IPS-15b (cell line): ENCODE measurements at regions not wholly inside any gene's neighbourhood (a gene's known extent, or its start where the extent isn't known, plus 50 kb on each side); places are given as distances from the start of the nearest gene placed in this dataset.

Source experiments
- H3K27me3 ChIP-seq: one replicate; pipeline ENCODE4 v1.6.1; 2013; ENCODE audit warnings: low read length; ENCODE audit not compliant: control insufficient read depth, insufficient read depth
- H3K36me3 ChIP-seq: one replicate; pipeline ENCODE4 v1.6.1; 2013; ENCODE audit warnings: low read length; ENCODE audit not compliant: control insufficient read depth, insufficient read depth
- H3K4me1 ChIP-seq: one replicate; pipeline ENCODE4 v1.6.1; 2013; ENCODE audit warnings: mild to moderate bottlenecking, low read length; ENCODE audit not compliant: control insufficient read depth, insufficient read depth
- H3K4me3 ChIP-seq: one replicate; pipeline ENCODE4 v1.5.1; 2013; ENCODE audit warnings: low read depth, low read length
- H3K9ac ChIP-seq: one replicate; pipeline ENCODE4 v1.6.1; 2013; ENCODE audit warnings: low read depth, mild to moderate bottlenecking, low read length
- H3K9me3 ChIP-seq: one replicate; pipeline ENCODE4 v1.6.1; 2013; ENCODE audit warnings: mild to moderate bottlenecking, low read length; ENCODE audit not compliant: control insufficient read depth, insufficient read depth

GRCh38 chr2:145674705-145675104 is 1154.8 kb upstream of the ZEB2 start:
- no peaks in the 10 kb centered on the region for H3K27me3 ChIP-seq
- H3K9ac ChIP-seq, result no peak overlapping the region
- H3K36me3 ChIP-seq, result no peaks in the 10 kb centered on the region
- H3K9me3 ChIP-seq, result no peaks in the 10 kb centered on the region
- H3K4me1 ChIP-seq, result no peaks in the 10 kb centered on the region
- H3K4me3 ChIP-seq, result no peak overlapping the region

DNA sequence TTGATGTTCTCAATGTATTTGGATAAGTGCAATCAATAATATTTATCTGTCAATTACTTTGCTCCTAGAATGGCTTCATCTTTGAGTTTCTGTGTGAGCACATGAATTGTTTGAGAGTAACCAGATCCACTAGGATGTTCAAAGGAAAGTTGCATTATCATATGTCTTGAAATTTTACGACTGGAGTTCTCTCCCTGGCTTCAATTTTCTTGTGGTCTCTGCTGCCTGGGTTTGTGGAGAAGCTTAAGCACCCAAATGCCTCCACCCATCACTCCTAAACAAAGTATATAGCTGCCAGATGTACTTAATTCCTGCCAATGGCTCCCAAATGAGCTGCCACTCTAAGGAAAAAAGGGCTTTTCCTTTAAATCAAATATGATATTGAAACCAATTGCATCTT is 1149.4 kb upstream of the ZEB2 start:
- Histone ChIP-seq H3K36me3 (no peaks in the 10 kb centered on the region), H3K4me1 (no peaks in the 10 kb centered on the region), H3K4me3 (no peak overlapping the region), H3K27me3 (no peaks in the 10 kb centered on the region), H3K9me3 (no peaks in the 10 kb centered on the region), H3K9ac (no peak overlapping the region)

DNA sequence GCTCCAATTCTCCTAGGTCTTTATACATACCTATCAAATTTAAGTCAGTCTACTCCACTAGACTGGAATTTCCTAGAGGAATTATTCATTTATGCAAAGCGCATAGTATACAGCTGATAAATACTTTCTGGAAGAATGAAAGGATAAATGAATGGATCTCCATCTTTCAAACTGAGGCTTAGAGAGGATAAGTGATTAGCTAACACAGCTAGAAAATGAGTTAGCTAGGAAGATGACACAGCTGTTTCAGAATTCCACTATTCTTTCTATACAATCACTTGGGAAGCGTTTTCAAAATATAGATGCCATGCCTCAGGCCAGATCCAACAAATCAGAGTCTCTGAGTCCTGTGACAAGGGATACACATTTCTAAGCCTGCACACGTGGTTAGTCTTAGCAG is 1146.6 kb upstream of the ZEB2 start:
- Histone ChIP-seq H3K9ac (no peak overlapping the region), H3K9me3 (no peaks in the 10 kb centered on the region), H3K36me3 (no peaks in the 10 kb centered on the region), H3K4me1 (no peaks in the 10 kb centered on the region), H3K27me3 (no peaks in the 10 kb centered on the region), H3K4me3 (no peak overlapping the region)

DNA sequence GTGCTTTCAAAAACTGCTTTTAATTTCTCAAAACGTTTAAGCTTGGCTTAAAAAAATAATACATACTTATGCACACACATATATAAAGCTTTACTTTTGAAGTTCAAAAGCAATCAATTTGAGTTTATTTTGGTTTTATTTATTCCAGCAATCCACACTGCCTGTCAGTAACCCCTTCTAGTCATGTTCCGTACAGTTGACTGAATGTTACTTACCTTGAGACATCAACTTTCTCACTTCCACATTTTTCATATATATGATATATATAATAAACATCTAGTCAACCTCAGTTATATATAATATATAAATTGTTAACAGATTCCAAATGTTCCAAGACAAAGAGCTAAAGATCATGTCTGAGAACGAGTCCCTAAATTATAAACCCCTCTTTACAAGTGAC is 1137.3 kb upstream of the ZEB2 start:
- Histone ChIP-seq H3K9me3 (no peaks in the 10 kb centered on the region), H3K36me3 (no peaks in the 10 kb centered on the region), H3K4me1 (no peaks in the 10 kb centered on the region), H3K9ac (no peak overlapping the region), H3K4me3 (no peak overlapping the region), H3K27me3 (no peaks in the 10 kb centered on the region)

DNA sequence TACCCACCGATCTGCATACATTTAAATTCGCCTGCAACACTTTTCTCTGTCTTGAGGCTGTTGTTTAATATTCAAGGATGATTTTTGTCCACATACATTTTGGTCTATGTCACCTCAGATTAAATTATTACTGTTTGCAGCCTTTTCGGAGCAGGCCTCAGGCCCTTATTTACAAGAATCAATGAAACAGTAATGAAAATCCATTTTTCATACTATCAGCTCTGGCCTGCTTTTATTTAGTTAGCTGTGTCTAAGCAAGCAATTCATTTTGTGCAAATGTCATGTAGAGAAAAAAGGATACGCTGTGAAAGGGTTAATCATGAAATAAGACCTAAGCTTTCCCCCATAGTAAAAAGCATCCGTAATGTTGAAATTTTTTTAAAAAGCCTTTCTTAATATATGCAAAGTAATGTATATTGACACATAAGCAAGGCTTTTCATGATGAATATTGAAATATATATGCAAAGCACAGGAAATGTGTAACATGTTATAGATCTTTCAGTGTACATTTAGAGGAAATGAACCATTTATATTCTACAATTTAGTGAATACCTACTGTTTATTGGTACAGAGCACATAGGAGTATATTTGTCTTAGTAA is 1135.3 kb upstream of the ZEB2 start:
- Histone ChIP-seq H3K36me3 (no peaks in the 10 kb centered on the region), H3K27me3 (no peaks in the 10 kb centered on the region), H3K9ac (no peak overlapping the region), H3K4me3 (no peak overlapping the region), H3K9me3 (no peaks in the 10 kb centered on the region), H3K4me1 (no peaks in the 10 kb centered on the region)

- Histone ChIP-seq H3K9me3 (no peaks in the 10 kb centered on the region), H3K36me3 (no peaks in the 10 kb centered on the region), H3K27me3 (no peaks in the 10 kb centered on the region), H3K9ac (no peak overlapping the region), H3K4me3 (no peak overlapping the region), H3K4me1 (no peaks in the 10 kb centered on the region)
These were observed 1134.8 kb upstream of the ZEB2 start for GRCh38 chr2:145654746-145655145.

DNA sequence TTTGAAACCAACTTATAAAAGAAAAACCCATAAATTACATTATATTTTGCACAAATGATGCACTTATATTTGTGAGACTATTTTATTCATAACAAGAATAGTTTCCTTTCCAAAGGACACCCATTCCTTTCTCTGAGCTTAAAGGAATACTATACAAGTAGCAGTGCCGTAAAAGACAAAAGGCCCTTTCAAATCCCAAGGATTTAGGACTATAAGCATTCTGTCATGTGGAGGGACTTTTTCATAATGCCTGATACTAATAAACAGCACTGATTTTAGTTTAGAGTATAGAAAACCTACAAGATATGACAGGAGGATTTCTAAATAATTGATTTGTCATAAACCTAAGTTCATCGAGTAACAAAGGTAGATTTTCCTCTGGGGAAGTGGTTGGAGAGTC is 1134.2 kb upstream of the ZEB2 start:
- Histone ChIP-seq H3K36me3 (no peaks in the 10 kb centered on the region), H3K9ac (no peak overlapping the region), H3K27me3 (no peaks in the 10 kb centered on the region), H3K4me3 (no peak overlapping the region), H3K4me1 (no peaks in the 10 kb centered on the region), H3K9me3 (no peaks in the 10 kb centered on the region)

GRCh38 chr2:145653553-145653952 is 1133.6 kb upstream of the ZEB2 start:
- H3K4me1 ChIP-seq, result no peaks in the 10 kb centered on the region
- H3K9me3 ChIP-seq, result no peaks in the 10 kb centered on the region

DNA sequence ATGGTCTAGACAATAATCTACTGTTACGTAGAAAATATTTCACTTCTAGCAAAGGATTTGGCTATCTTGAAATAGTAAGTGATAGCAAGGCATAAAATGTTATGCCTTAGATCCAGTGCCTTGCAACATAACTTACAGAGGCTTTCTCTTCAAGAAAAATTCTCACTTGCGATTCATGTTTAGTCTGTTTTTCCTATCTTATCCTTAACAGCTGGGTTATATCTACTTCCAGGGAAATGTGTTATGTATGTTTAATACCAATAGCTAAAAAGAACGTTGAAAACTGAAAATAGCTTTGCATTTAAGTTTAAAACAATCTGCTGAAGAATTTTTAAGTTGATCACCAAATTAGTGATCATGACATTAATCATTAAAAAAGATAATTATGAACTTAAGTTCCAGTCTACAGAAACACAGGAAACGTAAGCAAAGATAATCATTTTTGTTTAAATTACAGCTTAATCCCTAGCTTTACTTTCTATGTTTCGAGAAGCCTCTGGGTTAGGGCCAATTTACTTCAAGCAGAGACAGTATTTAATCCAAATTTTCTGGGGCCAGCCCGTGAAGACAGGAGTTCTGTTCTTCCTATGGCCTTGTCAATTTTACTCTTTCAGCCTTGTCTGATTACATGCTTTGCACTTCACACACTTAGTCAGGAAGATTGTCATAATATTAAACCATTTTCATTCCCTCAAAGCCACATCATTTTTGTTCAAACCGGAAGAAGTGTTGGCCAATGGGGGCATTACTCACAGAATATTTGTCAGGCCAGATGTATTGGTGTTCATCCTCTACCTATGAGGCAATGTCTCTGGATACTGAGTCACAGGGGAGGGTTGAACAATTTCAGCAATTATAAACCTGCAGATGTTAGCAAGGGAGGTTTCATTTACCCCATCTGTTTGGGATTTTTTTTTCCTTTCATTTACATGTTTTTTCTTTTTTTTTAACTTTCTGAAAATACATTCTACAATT is 1132.9 kb upstream of the ZEB2 start:
- no peak overlapping the region for H3K4me3 ChIP-seq

More at GRCh38 chr2:145653553-145653952, 1133.6 kb upstream of the ZEB2 start:
- no peaks in the 10 kb centered on the region for H3K27me3 ChIP-seq
- no peaks in the 10 kb centered on the region for H3K36me3 ChIP-seq
- no peak overlapping the region for H3K9ac ChIP-seq
- H3K4me3 ChIP-seq, result no peak overlapping the region

DNA sequence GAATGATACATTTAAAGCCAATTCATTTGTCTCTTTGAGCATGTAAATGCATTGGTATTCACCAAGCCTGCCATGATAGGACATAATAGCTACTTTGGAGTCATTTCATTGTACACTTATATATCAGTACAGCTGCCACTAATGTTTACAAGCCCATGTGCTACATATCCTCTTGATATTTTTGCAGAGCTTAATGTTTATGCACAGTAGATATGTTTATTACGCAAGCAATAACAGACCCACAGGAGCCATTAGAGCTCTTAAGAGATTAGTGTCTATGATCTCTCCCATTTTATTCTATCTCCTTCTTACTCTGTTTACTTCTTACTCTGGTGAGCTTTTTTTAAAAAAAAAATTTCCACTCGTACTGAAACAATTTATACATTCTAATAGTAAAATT is 1132.1 kb upstream of the ZEB2 start:
- Histone ChIP-seq H3K36me3 (no peaks in the 10 kb centered on the region), H3K9me3 (no peaks in the 10 kb centered on the region), H3K4me3 (no peak overlapping the region), H3K27me3 (no peaks in the 10 kb centered on the region), H3K4me1 (no peaks in the 10 kb centered on the region), H3K9ac (no peak overlapping the region)

More for the DNA sequence above, 1132.9 kb upstream of the ZEB2 start:
- Histone ChIP-seq H3K9ac (no peak overlapping the region), H3K27me3 (no peaks in the 10 kb centered on the region), H3K36me3 (no peaks in the 10 kb centered on the region), H3K9me3 (no peaks in the 10 kb centered on the region), H3K4me1 (no peaks in the 10 kb centered on the region)

DNA sequence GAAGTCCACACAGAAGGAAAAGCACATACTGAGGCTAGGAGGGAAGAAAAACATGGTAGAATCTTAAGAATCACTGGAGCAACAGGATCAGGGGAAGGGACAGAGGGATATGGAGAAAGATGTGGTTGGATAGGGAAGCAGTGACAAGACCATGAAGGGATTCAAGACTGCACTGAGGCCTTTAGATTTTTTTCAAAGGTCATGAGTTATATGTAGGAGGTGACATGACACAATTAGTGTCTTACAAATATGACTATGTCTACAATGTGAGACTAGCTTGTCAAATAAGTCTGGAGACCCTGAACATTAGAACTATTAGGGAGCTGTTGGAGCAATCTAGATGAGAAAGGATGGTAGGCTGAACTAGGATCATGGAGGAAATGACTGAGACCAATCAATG is 1130.3 kb upstream of the ZEB2 start:
- Histone ChIP-seq H3K4me1 (no peaks in the 10 kb centered on the region), H3K9ac (no peak overlapping the region), H3K9me3 (no peaks in the 10 kb centered on the region), H3K4me3 (no peak overlapping the region), H3K27me3 (no peaks in the 10 kb centered on the region), H3K36me3 (no peaks in the 10 kb centered on the region)

DNA sequence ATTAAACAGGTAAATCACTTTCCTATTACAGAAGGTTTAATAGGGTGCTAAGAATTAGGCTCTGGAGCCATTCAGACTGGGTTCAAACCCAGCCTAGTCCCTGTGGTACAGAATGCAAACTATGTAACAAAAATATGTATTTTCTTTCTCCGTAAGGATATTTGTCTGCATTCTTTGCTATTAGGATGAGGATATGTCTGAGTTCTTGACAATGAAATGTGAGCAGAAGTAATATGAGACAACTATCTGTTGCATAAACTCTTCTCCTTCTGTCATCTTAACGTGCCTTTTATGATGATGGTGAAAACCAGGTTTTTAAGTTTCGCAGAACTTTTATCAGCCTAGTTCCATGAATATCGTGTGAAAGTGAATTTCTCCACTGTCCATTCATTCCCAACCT is 1129.1 kb upstream of the ZEB2 start:
- Histone ChIP-seq H3K36me3 (no peaks in the 10 kb centered on the region), H3K4me1 (peaks cover 5% of the 10 kb centered on the region), H3K27me3 (no peaks in the 10 kb centered on the region), H3K9me3 (no peaks in the 10 kb centered on the region), H3K4me3 (no peak overlapping the region), H3K9ac (no peak overlapping the region)
